ENCODE measurements at regions not wholly inside any gene's neighbourhood (a gene's known extent, or its start where the extent isn't known, plus 50 kb on each side); places are given as distances from the start of the nearest gene placed in this dataset.

GRCh38 chr7:42753367-42753766 lies 158.5 kb downstream of the C7orf25 start (continued):
- no peak for TF ChIP-seq CHD7 (IDR thresholded peaks at IDR 0.05; ENCODE audit: insufficient replicate concordance, low read length)
- no peak for TF ChIP-seq SAP30 (IDR thresholded peaks at IDR 0.05; ENCODE audit: insufficient read depth, insufficient replicate concordance, low read length)
- no peak for TF ChIP-seq EGR1 (IDR thresholded peaks at IDR 0.05; ENCODE audit: borderline replicate concordance, low read depth, low read length)
- no peak for TF ChIP-seq E2F6 (IDR thresholded peaks at IDR 0.05)
- no peak for TF ChIP-seq CEBPB (IDR thresholded peaks at IDR 0.05; ENCODE audit: low read depth, low read length)
- no peak for TF ChIP-seq RFX5 (IDR thresholded peaks at IDR 0.05; ENCODE audit: borderline replicate concordance, low read depth, low read length)
- no peak for TF ChIP-seq SIN3A (conservative IDR thresholded peaks at IDR 0.05 in 1 of 2, IDR thresholded peaks at IDR 0.05 in 1 of 2; ENCODE audit: low read depth in 1 of 2, low read length in 2 of 2)

Measured in H1 (cell line).